ENCODE measurements at regions not wholly inside any gene's neighbourhood (a gene's known extent, or its start where the extent isn't known, plus 50 kb on each side); places are given as distances from the start of the nearest gene placed in this dataset.

GRCh38 chr11:70556884-70557741, 158.8 kb downstream of the CTTN start:
- Histone ChIP-seq H3K9me2 (ENCODE audit: insufficient read depth) (no peaks in the 10 kb centered on the region), H3K27me3 (ENCODE audit: insufficient read depth) (no peaks in the 10 kb centered on the region), H3K4me3 (no peak overlapping the region), H3K79me2 (replicated peaks; ENCODE audit: insufficient read depth) (no peaks in the 10 kb centered on the region), H2AFZ (no peak overlapping the region), H3K4me1 (ENCODE audit: insufficient read depth) (no peaks in the 10 kb centered on the region), H3K36me3 (ENCODE audit: insufficient read depth) (no peaks in the 10 kb centered on the region), H3K4me2 (no peak overlapping the region), H3F3A (replicated peaks; ENCODE audit: low read depth) (no peaks in the 10 kb centered on the region), H4K20me1 (replicated peaks; ENCODE audit: insufficient read depth) (peaks cover 6% of the 10 kb centered on the region), H3K27ac (ENCODE audit: low read depth) (no peak overlapping the region)
- H3K27me3 Mint-ChIP-seq (ENCODE audit: insufficient read depth, low read depth, poor library complexity), result peaks cover 17% of the 10 kb centered on the region
- ATAC-seq, result no peak
- no peaks in the 10 kb centered on the region; the same call in 2 of the 3 replicates for H3K9me3 Mint-ChIP-seq
- no peak overlapping the region for H3K27ac Mint-ChIP-seq
- no peak for TF ChIP-seq ZNF114 (CRISPR knock-in tag; IDR thresholded peaks at IDR 0.05)
- no peak for TF ChIP-seq CREB1 (CRISPR knock-in tag; IDR thresholded peaks at IDR 0.05; ENCODE audit: low read depth)
- TF ChIP-seq ZNF462 (CRISPR knock-in tag; IDR thresholded peaks at IDR 0.05), result no peak
- no peak for TF ChIP-seq POLR2AphosphoS5 (IDR thresholded peaks at IDR 0.05; ENCODE audit: low read depth)
- no peak for TF ChIP-seq NANOG (IDR thresholded peaks at IDR 0.05; ENCODE audit: borderline replicate concordance)
- TF ChIP-seq EZH2 (IDR thresholded peaks at IDR 0.05; ENCODE audit: low read depth, unreplicated experiment), result no peak
- TF ChIP-seq ETS1 (IDR thresholded peaks at IDR 0.05), result no peak
- TF ChIP-seq ZNF331 (CRISPR knock-in tag; IDR thresholded peaks at IDR 0.05; ENCODE audit: low read depth), result no peak
- no peak for TF ChIP-seq JUNB (IDR thresholded peaks at IDR 0.05; ENCODE audit: unreplicated experiment)
- TF ChIP-seq CTCF (conservative IDR thresholded peaks at IDR 0.05; ENCODE audit: low read depth in 2 of 2), result no peak
- no peak for TF ChIP-seq REST (IDR thresholded peaks at IDR 0.05; ENCODE audit: unreplicated experiment)
- no peak for TF ChIP-seq EZH2phosphoT487 (IDR thresholded peaks at IDR 0.05; ENCODE audit: unreplicated experiment)
- no peak for TF ChIP-seq STAT1 (IDR thresholded peaks at IDR 0.05; ENCODE audit: unreplicated experiment)
- H3K36me3 Mint-ChIP-seq (ENCODE audit: low read depth), result no peaks in the 10 kb centered on the region
- peaks cover 24% of the 10 kb centered on the region for H3K4me1 Mint-ChIP-seq
- H3K4me3 Mint-ChIP-seq, result no peak overlapping the region
- no peak for DNase-seq (ENCODE audit: low spot score)

All from GM23338 (cell line).